Amniotic stem cell (primary cell): ENCODE measurements at regions not wholly inside any gene's neighbourhood (a gene's known extent, or its start where the extent isn't known, plus 50 kb on each side); places are given as distances from the start of the nearest gene placed in this dataset.

Experiments
- DNase-seq: peaks from one replicate; lab custom pipeline; 2025; lab: John Stamatoyannopoulos, UW

GRCh38 chr4:35052546-35052945, 1191.8 kb downstream of the ARAP2 start:
- DNase-seq: no peak

- no peak for DNase-seq
Measured at GRCh38 chr4:35063031-35063570, 1181.2 kb downstream of the ARAP2 start.

- DNase-seq: no peak
Measured at GRCh38 chr4:35066406-35066805, 1177.9 kb downstream of the ARAP2 start.

- DNase-seq: no peak
Measured at GRCh38 chr4:35080799-35081198, 1163.5 kb downstream of the ARAP2 start.

- no peak for DNase-seq
Measured at GRCh38 chr4:35087218-35087617, 1157.1 kb downstream of the ARAP2 start.

DNA sequence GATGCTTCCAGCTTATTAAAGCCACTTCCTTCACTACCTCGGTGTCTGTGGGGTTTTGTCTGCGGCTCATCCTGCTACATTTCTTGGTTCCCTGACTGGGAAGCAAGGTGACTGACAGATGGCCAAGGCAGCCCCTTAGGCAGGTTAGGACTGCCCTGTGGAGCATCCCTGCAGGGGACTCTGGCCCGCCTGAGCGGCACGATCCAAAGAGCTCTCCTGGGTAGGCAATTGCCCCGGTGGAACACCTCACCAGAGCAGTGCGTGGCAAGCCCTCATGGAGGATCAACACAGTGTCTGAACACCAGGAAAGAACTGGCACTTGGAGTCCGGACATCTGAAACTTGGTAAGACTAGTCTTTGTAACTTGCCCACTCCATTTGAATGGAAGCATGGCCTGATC, 1143.4 kb downstream of the ARAP2 start:
- DNase-seq: no peak

- no peak for DNase-seq
Measured at GRCh38 chr4:35102066-35102465, 1142.2 kb downstream of the ARAP2 start.

- DNase-seq: no peak
Measured at GRCh38 chr4:35105486-35105885, 1138.8 kb downstream of the ARAP2 start.

DNA sequence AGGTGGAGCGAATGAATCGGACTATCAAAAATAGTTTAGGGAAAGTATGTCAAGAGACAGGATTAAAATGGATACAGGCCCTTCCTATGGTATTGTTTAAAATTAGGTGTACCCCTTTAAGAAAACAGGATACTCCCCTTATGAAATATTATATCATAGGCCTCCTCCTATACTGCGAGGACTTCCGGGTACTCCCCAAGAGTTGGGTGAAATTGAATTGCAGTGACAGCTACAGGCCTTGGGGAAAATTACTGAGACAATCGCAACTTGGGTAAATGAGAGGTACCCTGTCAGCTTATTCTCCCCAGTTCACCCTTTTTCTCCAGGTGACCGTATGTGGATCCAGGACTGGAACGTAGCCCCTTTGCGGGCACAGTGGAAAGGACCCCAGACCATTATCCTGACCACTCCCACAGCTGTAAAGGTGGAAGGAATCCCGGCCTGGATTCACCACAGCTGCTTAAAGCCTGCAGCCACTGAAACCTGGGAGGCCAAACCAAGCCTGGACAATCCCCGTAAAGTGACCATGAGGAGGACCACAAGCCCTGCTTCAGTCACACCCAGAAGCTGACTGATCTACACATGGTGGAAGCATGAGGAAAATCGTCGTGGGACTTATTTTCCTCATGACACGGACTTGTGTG, 1138.1 kb downstream of the ARAP2 start:
- no peak for DNase-seq

DNA sequence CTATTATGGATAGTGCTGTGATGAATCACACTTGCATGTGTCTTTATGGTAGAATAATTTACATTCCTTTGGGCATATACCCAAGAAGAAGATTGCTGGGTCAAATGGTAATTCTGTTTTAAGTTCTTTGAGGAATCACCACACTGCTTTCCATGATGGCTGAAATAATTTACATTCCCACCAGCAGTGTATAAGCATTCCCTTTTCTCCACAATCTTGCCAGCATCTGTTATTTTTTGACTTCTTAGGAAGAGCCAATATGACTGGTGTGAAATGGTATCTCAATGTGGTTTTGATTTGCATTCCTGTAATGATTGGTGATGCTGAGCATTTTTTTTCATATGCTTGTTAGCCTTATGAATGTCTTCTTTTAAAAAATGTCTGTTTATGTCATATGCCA, 1120.2 kb downstream of the ARAP2 start:
- DNase-seq: no peak

DNA sequence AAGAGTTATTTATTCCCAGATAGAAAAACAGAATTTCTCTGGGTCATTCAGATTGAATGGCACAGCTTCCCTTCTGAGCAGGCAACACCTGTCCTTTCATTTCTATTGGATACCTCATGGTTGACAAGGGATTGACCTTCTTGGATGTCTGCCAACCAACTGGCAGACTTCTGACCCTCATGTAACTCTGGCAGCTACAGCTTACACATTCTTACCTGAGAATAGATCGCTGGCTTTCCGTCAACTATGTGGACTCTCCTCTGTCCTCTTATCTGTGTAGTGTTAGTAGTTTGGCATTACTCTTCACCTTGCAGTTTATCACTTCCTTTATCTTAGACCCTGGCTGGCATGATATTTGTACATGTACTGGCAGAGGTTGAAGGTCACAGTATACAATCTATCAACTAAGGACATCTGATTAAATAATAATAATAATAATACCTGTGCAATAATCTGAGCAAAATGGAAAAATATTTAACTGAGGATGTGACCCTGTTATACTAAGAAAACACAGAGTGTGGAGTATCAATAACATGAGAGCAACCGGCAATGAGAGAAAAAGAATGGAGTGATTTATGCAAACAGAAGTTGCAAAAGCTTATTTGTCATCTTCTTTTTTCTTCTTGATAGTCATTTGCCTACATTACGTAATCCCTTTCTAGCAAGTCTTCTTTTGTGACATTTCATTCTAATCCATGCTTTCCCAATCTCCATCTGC, 1118.2 kb downstream of the ARAP2 start:
- no peak for DNase-seq

- DNase-seq: no peak
Measured at GRCh38 chr4:35138449-35138848, 1105.9 kb downstream of the ARAP2 start.

DNA sequence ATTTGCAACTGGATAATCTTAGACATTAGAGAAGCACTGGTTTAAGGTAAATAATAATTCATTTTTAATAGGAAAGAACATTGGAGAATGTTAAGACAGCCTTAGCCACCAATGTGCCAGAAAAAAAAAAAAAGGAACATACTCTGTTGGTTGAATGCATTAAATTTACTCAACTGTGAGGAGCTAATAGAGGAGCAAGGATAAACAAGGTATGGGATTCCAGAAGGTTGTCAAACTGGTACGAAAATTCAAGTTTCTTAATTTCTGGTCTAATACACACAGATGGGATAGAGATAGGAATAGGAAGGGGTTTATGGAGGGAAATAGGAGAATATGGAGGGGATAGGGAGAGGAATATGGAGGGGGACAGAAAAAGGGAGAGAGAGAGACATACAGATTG, 1096.6 kb downstream of the ARAP2 start:
- no peak for DNase-seq

DNA sequence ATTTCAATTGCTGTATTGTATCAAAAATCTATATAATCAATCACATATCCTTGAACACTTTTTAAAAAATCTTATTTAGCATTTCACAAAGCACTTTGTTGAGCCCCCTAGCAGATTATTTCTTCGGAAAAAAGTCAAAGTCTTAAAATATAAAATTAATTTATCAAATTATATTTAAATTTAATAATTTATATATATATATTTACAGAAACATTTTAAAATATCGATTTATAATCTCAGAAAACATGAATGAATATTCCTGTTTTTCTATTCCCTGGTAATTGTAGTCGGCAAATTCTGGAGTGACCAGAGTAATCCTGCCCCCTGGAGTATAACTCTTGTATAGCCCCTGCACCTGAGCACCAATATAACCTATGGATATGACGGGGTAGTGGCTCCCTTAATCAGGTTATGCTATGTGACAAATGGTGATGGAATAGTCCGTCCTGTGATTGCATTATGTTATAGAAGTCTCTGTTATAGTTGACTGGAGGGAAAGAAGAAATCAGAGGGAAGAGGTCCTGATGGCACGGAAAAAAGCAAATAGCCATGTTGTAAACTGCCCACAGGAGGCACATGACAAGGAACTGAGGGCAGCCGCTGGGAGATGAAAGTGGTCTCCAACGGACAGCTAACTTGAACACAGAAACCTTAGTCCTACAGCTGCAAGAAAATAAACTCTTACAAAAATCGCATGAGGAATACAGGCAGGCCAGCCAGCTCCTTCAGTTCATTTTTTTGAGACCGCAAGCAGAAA, 1092.3 kb downstream of the ARAP2 start:
- no peak for DNase-seq

DNA sequence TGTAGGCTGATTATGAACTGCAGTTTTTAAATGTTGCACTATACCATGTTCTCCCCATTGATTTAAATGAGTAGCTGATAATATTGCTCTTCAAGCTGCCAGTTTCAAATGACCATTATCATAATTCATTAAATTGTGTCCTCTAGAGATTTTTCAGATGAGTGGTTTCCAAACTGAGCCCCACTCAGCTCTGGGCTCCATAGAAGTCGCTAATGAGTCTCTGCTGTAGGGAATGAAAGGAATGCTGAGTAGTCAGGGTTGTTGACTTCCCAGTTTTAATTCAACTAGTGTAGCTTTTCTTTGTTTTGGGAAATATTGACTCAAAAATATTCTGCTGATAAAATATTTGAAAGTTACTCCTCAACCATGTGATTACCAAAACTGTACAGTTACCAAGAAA, 1081.1 kb downstream of the ARAP2 start:
- no peak for DNase-seq

DNA sequence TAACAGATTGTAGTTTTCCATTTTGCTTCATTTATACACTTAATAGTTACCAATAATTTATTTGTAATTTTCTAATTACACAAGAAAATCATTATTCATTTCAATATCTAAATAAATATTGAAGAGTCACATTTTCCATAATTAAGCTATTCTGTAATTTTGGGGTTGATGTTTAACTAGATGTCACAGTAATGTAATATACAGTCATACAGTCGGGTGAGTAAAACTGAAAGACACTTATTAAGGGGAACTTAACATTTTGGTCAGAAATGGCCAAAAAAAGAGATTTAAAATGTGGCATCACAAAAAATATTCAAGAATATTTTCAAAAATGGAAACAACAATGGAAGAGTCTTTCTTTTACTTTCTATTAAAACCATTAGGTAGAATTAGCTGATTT, 1080.3 kb downstream of the ARAP2 start:
- DNase-seq: no peak

DNA sequence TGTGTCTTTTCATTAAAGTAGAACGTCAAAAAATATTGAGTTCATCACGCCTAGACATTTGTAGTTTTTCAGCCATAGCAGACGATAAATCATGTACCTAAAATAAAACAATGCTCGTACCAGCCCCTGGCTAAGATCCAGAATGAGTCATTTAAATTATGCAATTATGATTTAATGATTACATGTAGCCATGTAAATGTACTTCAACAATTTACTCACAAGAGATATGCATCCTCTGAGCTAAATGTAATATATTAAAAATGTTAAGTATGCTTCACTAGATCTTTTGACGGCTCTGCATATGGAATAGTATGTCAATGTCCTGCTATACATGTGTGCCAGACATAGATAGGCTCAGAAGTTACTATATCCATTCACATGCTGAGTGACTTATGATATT, 1077.8 kb downstream of the ARAP2 start:
- no peak for DNase-seq

DNA sequence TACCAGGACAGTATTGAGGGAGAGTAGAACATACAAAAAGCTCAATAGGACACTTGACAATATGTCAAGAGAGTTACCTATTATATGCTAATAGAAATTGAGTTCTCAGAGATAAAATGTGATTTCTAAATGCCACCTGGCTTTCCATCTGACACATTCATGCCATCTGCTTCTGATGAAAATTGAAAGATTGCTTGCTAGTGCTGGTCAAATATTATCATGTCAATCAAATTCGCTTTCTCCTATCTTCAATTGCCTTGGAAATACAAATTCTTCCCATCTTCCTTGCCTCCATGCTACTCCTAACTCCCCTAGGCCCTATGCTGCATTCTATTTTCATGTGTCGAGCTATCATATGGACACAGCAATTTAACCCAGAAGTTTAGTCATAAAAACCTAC, 1076.9 kb downstream of the ARAP2 start:
- no peak for DNase-seq

GRCh38 chr4:35175487-35175886, 1068.8 kb downstream of the ARAP2 start:
- DNase-seq: no peak

DNA sequence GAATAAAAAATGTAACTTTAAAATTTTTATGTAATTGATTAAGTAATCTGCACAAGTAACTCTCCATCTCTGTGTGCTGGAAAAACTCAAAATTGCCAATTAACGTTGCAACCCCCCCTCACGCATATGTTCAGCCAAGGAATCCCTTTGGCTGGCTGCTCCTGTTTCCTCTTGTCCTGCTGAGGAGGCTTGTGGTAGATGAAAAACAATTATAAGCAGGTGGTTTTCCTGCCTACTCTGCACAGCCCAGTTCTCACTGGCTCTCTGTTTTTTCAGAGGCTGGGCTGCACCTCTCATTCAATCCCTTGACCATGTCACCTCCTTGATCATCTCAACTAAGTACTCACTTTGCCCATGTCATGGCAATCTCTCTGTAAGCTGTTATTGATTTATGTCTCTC, 1068.4 kb downstream of the ARAP2 start:
- no peak for DNase-seq

DNA sequence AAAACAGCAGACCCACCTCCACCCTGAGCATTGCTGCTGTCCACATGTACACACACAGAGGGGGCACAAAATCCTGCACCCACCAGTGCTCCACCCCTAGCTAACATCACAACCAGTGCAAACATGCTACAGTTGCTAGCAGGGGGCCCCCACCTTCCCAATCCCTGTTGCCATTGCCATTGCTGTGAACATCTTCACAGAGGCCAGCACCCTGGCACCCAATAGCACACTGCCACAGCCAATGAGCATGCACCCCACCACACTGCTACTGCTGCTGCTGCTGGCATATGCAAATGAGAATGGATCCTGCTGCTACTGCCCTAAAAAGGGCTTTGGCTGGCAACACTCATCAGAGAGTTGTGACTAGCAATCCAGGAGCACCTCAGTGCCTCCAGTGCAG, 1061.9 kb downstream of the ARAP2 start:
- DNase-seq: no peak

- no peak for DNase-seq
Measured at GRCh38 chr4:35189988-35190613, 1054.2 kb downstream of the ARAP2 start.

- DNase-seq: no peak
Measured at GRCh38 chr4:35201403-35201802, 1042.9 kb downstream of the ARAP2 start.
